ENCODE measurements at regions not wholly inside any gene's neighbourhood (a gene's known extent, or its start where the extent isn't known, plus 50 kb on each side); places are given as distances from the start of the nearest gene placed in this dataset.

- no peak for TF ChIP-seq ZNF391 (tag by site-specific recombination; IDR thresholded peaks at IDR 0.05; ENCODE audit: borderline replicate concordance, low read depth)
- no peak for TF ChIP-seq ZNF398 (tag by site-specific recombination; IDR thresholded peaks at IDR 0.05)
- TF ChIP-seq ZNF596 (tag by site-specific recombination; IDR thresholded peaks at IDR 0.05) = no peak
Measured at GRCh38 chr2:145022666-145023333, 502.9 kb upstream of the ZEB2 start (continued).

GRCh38 chr2:145021962-145022665, 502.2 kb upstream of the ZEB2 start:
- ChIA-PET CTCF (no interaction called here), POLR2A (no interaction called here)

More at GRCh38 chr2:145021962-145022665, 502.2 kb upstream of the ZEB2 start:
- no peaks in the 10 kb centered on the region for H3K9me3 ChIP-seq (ENCODE audit: control insufficient read depth, insufficient read depth, low read depth, low read length)
- H3K36me3 ChIP-seq (ENCODE audit: control insufficient read depth in 2 of 2, insufficient read depth in 1 of 2, low read length in 2 of 2) = no peaks in the 10 kb centered on the region
- H3K27ac ChIP-seq (ENCODE audit: extremely low read depth, low read depth, low read length) = no peak overlapping the region
- peaks cover 4% of the 10 kb centered on the region; the same call in 1 of the 2 replicates for H3K4me1 ChIP-seq (ENCODE audit: control insufficient read depth, insufficient read depth, low read length)
- H3K4me3 ChIP-seq (ENCODE audit: low read depth, low read length) = no peak overlapping the region
- TF ChIP-seq ZNF571 (tag by site-specific recombination; IDR thresholded peaks at IDR 0.05) (no peak), GLI4 (tag by site-specific recombination; IDR thresholded peaks at IDR 0.05) (no peak), ZBTB8A (tag by site-specific recombination; IDR thresholded peaks at IDR 0.05) (no peak), ZBTB44 (tag by site-specific recombination; IDR thresholded peaks at IDR 0.05) (no peak), ZFP3 (tag by site-specific recombination; IDR thresholded peaks at IDR 0.05; ENCODE audit: low read depth) (no peak), ZNF18 (tag by site-specific recombination; IDR thresholded peaks at IDR 0.05) (no peak), ZNF16 (tag by site-specific recombination; IDR thresholded peaks at IDR 0.05; ENCODE audit: low read depth) (no peak), ZNF211 (tag by site-specific recombination; IDR thresholded peaks at IDR 0.05; ENCODE audit: low read depth) (no peak), ZNF350 (tag by site-specific recombination; IDR thresholded peaks at IDR 0.05) (no peak), BCL11B (tag by site-specific recombination; IDR thresholded peaks at IDR 0.05; ENCODE audit: low read depth) (no peak), OVOL3 (tag by site-specific recombination; IDR thresholded peaks at IDR 0.05) (no peak), ZNF513 (tag by site-specific recombination; IDR thresholded peaks at IDR 0.05) (no peak), ZNF596 (tag by site-specific recombination; IDR thresholded peaks at IDR 0.05) (no peak), ZNF692 (tag by site-specific recombination; IDR thresholded peaks at IDR 0.05) (no peak)

Measured in HEK293 (cell line).